Endothelial cell of umbilical vein (primary cell): ENCODE measurements at regions not wholly inside any gene's neighbourhood (a gene's known extent, or its start where the extent isn't known, plus 50 kb on each side); places are given as distances from the start of the nearest gene placed in this dataset.

ENCODE experiments used
- BruUV-seq: library from RNA; stranded (reverse); fragments of 400-500 nt; replicated peaks from 2 replicates; lab custom pipeline; 2021; lab: Mats Ljungman, UMichigan
- CTCF ChIA-PET: fragments of 300-600, 350-600 bp; sonication (Branson Sonifier 250); formaldehyde crosslinking; loops from one replicate; lab custom pipeline; 2021; ENCODE audit warnings: antibody characterized with exemption, inconsistent platforms; lab: Charles Lee
- POLR2A ChIA-PET: fragments of 300-600, 350-600 bp; sonication (Branson Sonifier 250); formaldehyde crosslinking; loops from one replicate; lab custom pipeline; 2021; ENCODE audit warnings: antibody characterized with exemption, inconsistent platforms; lab: Charles Lee
- DNase-seq: peaks from one replicate; pipeline ENCODE4 v3.0.0-alpha.2; 2011; ENCODE audit warnings: low read depth, low spot score
- FAIRE-seq: peaks from 2 replicates; lab custom pipeline; 2011; peaks lifted over from hg19 to GRCh38; lab: Jason Lieb, UNC
- H2AFZ ChIP-seq: 2 replicates; pipeline ENCODE4 v1.6.0; 2012; ENCODE audit warnings: low read depth, low read length, control low read depth, inconsistent platforms
- H3K27ac ChIP-seq: 2 replicates; pipeline ENCODE4 v1.5.1; 2011; ENCODE audit warnings: low read depth, mild to moderate bottlenecking, control low read depth, low read length, moderate library complexity; ENCODE audit not compliant: insufficient read depth
- H3K27me3 ChIP-seq, 2 experiments: 2 replicates each; pipeline versions ENCODE4 v1.6.0 to v1.6.1; 2011; ENCODE audit warnings: low read length in 2 of 2, mixed read lengths in 1 of 2; ENCODE audit not compliant: control insufficient read depth in 2 of 2, insufficient read depth in 2 of 2
- H3K36me3 ChIP-seq, 2 experiments: 2 replicates in 1 of 2; 3 replicates in 1 of 2; pipeline ENCODE4 v1.5.1; 2011; ENCODE audit warnings: low read length in 2 of 2, mild to moderate bottlenecking in 1 of 2, moderate library complexity in 1 of 2; ENCODE audit not compliant: control insufficient read depth in 2 of 2, insufficient read depth in 2 of 2; ENCODE audit errors: extremely low read depth in 1 of 2
- H3K4me1 ChIP-seq: 3 replicates; pipeline ENCODE4 v1.5.1; 2011; ENCODE audit warnings: mild to moderate bottlenecking, low read length; ENCODE audit not compliant: control insufficient read depth, insufficient read depth; ENCODE audit errors: extremely low read depth
- H3K4me2 ChIP-seq: 2 replicates; pipeline ENCODE4 v1.6.1; 2011; ENCODE audit warnings: low read length, control low read depth, mixed read lengths; ENCODE audit not compliant: insufficient read depth
- H3K4me3 ChIP-seq, 3 experiments: fragments of 200-600 bp in 1 of 3; sonication (generic), shearing (Covaris generic) in 1 of 3; replicated peaks in 1 of 3; 2 replicates each; pipeline ENCODE4 v1.5.1; 2011 to 2016; ENCODE audit warnings: control low read depth in 3 of 3, low read length in 3 of 3, mild to moderate bottlenecking in 2 of 3, inconsistent platforms in 1 of 3, low read depth in 1 of 3, moderate library complexity in 1 of 3; ENCODE audit not compliant: insufficient read depth in 1 of 3
- H3K79me2 ChIP-seq: 2 replicates; pipeline ENCODE4 v1.6.0; 2012; ENCODE audit warnings: low read length, inconsistent platforms; ENCODE audit not compliant: control insufficient read depth, insufficient read depth
- H3K9ac ChIP-seq: replicated peaks from 2 replicates; pipeline ENCODE3; 2011; ENCODE audit warnings: low read length, control low read depth; ENCODE audit not compliant: insufficient read depth; ENCODE audit errors: extremely low read depth
- H3K9me1 ChIP-seq: replicated peaks from 3 replicates; pipeline ENCODE4 v1.6.0; 2011; ENCODE audit warnings: mild to moderate bottlenecking, low read length; ENCODE audit not compliant: control insufficient read depth, insufficient read depth; ENCODE audit errors: extremely low read depth
- H3K9me3 ChIP-seq: replicated peaks from 2 replicates; pipeline ENCODE4 v1.5.1; 2012; ENCODE audit warnings: low read length, inconsistent platforms; ENCODE audit not compliant: control insufficient read depth, insufficient read depth
- H4K20me1 ChIP-seq: replicated peaks from 2 replicates; pipeline ENCODE3; 2011; ENCODE audit warnings: mild to moderate bottlenecking, low read length; ENCODE audit not compliant: control insufficient read depth, insufficient read depth; ENCODE audit errors: extremely low read depth
- EZH2 ChIP-seq: IDR thresholded peaks from 2 replicates; pipeline ENCODE4 v1.6.1; 2012; ENCODE audit warnings: borderline replicate concordance, low read depth, mild to moderate bottlenecking, moderate library complexity, low read length, inconsistent platforms; ENCODE audit not compliant: severe bottlenecking
- FOS ChIP-seq: IDR thresholded peaks from 2 replicates; pipeline ENCODE4 v1.6.1; 2011; ENCODE audit warnings: mild to moderate bottlenecking, low read length, moderate library complexity, borderline replicate concordance; ENCODE audit not compliant: insufficient read depth
- GATA2 ChIP-seq: IDR thresholded peaks from 2 replicates; pipeline ENCODE4 v1.7.0; 2011; ENCODE audit warnings: low read depth, mild to moderate bottlenecking, moderate library complexity, mixed read lengths, low read length; ENCODE audit not compliant: insufficient read length, insufficient read depth
- JUN ChIP-seq: IDR thresholded peaks from 2 replicates; pipeline ENCODE4 v1.6.1; 2011; ENCODE audit warnings: borderline replicate concordance, low read depth; ENCODE audit not compliant: insufficient read length, insufficient read depth
- MYC ChIP-seq: IDR thresholded peaks from one replicate; pipeline ENCODE4 v1.6.1; 2011; ENCODE audit warnings: mild to moderate bottlenecking, low read depth, low read length
- POLR2A ChIP-seq: IDR thresholded peaks from 2 replicates; pipeline ENCODE4 v1.6.1; 2012; ENCODE audit warnings: low read depth, mild to moderate bottlenecking, control low read depth, low read length
- POLR2AphosphoS5 ChIP-seq: IDR thresholded peaks from 2 replicates; pipeline ENCODE4 v1.6.1; 2012; ENCODE audit warnings: low read depth, mild to moderate bottlenecking, control low read depth, low read length, moderate library complexity; ENCODE audit not compliant: insufficient read depth
- dilution Hi-C: fragments of 300-500 bp; cut with MboI; formaldehyde crosslinking; loops from one replicate; pipeline ENCODE4 v1.15.0; 2019; ENCODE audit warnings: low sequenced_read_pairs; ENCODE audit not compliant: extremely low pct_ligation_motif_present
- intact Hi-C: fragments of 100-400 bp; cut with micrococcal nuclease; formaldehyde crosslinking; loops from one replicate; pipeline ENCODE4 v1.10.0; 2022
- TF ChIP-seq, protein P1 (sequence below): IDR thresholded peaks from 2 replicates; pipeline ENCODE4 v1.6.1; 2011; ENCODE audit not compliant: insufficient read depth, insufficient read length
- TF ChIP-seq, protein P2 (sequence below), 2 donors: IDR thresholded peaks; 1 replicate in 1 of 2; 2 replicates in 1 of 2; pipeline ENCODE4 v1.5.1; 2011; ENCODE audit warnings: low read length in 2 of 2, mild to moderate bottlenecking in 2 of 2, moderate library complexity in 2 of 2, control low read depth in 1 of 2, inconsistent platforms in 1 of 2, low read depth in 1 of 2; ENCODE audit not compliant: insufficient read depth in 1 of 2; ENCODE audit errors: extremely low read depth in 1 of 2

DNA sequence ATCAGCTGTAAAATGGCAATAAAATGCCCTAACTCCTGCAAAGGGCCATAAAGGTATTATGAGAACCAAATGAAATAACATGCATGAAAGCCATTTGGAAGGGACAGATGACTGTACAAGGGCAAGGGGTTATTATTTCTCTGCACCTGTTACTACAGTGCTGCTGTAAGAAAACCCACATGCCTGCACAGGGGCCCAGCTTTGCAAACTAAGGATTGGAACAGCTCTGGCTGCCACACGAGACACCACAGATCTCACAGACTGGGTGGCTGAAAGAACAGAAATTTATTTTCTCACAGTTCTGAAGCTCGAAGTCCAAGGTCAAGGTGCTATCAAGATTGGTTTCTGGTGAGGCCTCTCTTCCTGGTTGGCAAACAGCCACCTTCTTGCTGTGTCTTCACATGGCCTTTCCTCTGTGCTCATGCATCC is 409.0 kb upstream of the NRP1 start:
- POLR2A ChIA-PET, result no interaction called here
- no TSS peak for BruUV-seq

More for the DNA sequence above, 409.0 kb upstream of the NRP1 start:
- intact Hi-C loops (no loop called here), dilution Hi-C loops (no loop called here)
- no peak for FAIRE-seq
- Histone ChIP-seq H3K9me3 (no peaks in the 10 kb centered on the region), H3K4me2 (no peak overlapping the region), H3K36me3 (no peaks in the 10 kb centered on the region), H4K20me1 (no peaks in the 10 kb centered on the region), H3K4me3 (no peak overlapping the region), H3K27me3 (peaks cover 4 to 11% of the 10 kb centered on the region in 2 experiments), H3K4me1 (no peaks in the 10 kb centered on the region), H3K9me1 (no peaks in the 10 kb centered on the region), H3K79me2 (no peaks in the 10 kb centered on the region), H3K9ac (no peak overlapping the region), H3K27ac (no peak overlapping the region), H2AFZ (no peak overlapping the region)
- no peak for DNase-seq
- TF ChIP-seq, protein P1, sequence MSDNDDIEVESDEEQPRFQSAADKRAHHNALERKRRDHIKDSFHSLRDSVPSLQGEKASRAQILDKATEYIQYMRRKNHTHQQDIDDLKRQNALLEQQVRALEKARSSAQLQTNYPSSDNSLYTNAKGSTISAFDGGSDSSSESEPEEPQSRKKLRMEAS, result no peak
- TF ChIP-seq JUN (no peak), GATA2 (no peak), POLR2AphosphoS5 (no peak), MYC (no peak), FOS (no peak), POLR2A (no peak), EZH2 (no peak)
- TF ChIP-seq, protein P2, sequence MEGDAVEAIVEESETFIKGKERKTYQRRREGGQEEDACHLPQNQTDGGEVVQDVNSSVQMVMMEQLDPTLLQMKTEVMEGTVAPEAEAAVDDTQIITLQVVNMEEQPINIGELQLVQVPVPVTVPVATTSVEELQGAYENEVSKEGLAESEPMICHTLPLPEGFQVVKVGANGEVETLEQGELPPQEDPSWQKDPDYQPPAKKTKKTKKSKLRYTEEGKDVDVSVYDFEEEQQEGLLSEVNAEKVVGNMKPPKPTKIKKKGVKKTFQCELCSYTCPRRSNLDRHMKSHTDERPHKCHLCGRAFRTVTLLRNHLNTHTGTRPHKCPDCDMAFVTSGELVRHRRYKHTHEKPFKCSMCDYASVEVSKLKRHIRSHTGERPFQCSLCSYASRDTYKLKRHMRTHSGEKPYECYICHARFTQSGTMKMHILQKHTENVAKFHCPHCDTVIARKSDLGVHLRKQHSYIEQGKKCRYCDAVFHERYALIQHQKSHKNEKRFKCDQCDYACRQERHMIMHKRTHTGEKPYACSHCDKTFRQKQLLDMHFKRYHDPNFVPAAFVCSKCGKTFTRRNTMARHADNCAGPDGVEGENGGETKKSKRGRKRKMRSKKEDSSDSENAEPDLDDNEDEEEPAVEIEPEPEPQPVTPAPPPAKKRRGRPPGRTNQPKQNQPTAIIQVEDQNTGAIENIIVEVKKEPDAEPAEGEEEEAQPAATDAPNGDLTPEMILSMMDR (IDR thresholded peaks at IDR 0.05; ENCODE audit: extremely low read depth in 1 of 2, insufficient read depth in 1 of 2, low read depth in 1 of 2, low read length in 2 of 2), result no peak
- CTCF ChIA-PET, result no interaction called here
